Fibroblast of skin of abdomen (primary cell): ENCODE measurements at regions not wholly inside any gene's neighbourhood (a gene's known extent, or its start where the extent isn't known, plus 50 kb on each side); places are given as distances from the start of the nearest gene placed in this dataset.

Experiments used
- DNase-seq: peaks from one replicate; pipeline ENCODE4 v3.0.0-alpha.2; 2013

DNA sequence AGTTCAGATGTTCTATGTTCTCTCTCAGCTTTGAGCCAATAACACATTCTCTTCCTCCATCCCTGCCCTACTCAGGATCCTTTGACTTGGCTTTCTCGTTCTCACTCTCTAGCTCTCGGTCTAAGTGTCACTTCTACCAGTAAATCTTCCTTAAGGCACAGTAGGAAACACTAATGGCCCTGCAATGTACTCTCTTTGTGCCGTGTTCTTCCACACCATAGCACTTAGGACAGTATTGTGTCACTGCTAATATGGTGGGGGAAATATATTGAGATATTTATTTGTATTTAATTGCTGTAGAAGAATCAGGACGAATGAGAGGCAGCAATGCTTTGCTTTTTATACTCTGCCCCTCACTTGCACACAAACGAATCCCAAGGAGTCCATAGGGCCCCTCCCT is 493.1 kb downstream of the SHISA9 start:
- DNase-seq = no peak

DNA sequence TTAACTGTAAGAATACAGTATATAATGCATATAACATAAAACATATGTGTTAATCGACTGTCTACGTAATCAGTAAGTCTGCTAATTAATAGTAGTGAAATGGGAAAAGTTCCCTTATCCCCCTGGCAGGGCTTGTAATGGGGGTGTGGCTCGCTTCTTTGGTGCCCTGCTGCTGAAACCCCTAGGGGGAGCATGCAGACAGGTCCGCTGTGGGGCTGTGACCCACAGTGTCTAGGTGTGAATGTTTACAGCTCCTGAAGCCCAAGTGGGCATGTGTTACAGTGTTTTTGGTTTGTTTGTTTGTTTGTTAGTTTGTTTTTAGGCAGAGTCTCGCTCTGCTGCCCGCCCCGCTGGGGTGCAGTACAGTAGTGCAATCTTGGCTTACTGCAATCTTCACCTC is 495.7 kb downstream of the SHISA9 start:
- DNase-seq = no peak

DNA sequence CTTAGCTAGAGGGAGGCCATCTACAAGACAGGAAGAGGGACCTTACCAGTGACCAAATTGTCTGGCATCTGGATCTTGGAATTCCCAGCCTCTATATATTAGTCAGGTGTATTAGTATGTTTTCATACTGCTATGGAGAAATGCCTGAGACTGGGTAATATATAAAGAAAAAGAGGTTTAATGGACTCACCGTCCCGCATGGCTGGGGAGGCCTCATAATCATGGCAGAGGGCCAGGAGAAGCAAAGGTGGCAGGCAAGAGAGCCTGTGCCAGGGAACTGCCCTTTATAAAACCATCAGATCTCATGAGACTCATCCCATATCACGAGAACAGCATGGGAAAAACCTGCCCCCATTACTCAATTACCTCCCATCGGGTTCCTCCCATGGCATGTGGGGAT is 500.2 kb downstream of the SHISA9 start:
- no peak for DNase-seq

DNA sequence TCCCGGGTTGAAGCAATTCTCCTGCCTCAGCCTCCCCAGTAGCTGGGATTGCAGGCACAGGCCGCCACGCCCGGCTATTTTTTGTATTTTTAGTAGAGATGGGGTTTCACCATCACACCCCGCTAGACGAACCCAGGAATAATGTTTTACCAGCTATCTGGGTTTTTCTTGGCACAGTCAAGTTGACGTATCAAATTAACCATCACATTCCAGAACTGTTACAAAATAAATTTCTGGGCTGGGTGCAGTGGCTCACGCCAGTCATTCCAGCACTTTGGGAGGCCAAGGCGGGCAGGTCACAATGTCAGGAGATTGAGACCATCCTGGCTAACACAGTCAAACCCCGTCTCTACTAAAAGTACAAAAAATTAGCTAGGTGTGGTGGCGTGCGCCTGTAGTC is 501.2 kb downstream of the SHISA9 start:
- DNase-seq = no peak

DNA sequence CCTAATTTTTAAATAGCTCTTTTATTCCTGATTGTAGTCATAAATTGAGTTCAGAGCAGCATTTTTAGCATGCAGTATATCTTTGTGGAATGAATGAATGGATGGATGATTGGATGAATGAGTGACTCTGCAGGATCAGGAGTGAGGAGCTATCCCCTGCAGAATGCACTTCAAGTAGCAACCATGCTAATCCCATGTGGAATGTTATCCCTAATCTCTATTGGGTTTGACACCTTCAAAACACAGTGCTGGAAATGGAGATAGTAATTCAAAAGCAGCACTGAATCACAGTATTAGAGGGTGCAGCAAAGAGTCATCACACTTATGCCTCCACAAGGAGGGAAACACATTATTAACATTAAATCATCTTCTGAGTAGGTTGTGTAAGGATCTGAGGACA is 501.9 kb downstream of the SHISA9 start:
- no peak for DNase-seq

DNA sequence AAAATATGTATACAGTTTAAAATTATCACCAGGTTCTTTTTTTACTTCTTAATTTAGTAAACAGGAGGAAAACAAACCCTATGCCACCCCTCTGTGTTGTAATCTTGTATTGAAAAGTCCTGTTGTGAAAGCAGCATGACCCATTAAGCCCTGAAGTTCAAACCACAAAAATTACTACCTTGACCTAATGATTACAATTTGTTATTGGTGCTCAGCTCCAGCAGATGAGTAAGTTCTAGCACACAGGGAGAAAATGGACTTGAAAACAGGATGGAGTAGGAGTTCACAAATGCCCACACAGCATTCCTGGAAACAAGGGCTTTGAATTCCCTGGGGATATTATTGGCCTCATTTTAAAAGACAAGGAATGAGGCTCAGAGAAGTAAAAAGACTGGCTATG is 505.8 kb upstream of the ERCC4 start:
- no peak for DNase-seq

DNA sequence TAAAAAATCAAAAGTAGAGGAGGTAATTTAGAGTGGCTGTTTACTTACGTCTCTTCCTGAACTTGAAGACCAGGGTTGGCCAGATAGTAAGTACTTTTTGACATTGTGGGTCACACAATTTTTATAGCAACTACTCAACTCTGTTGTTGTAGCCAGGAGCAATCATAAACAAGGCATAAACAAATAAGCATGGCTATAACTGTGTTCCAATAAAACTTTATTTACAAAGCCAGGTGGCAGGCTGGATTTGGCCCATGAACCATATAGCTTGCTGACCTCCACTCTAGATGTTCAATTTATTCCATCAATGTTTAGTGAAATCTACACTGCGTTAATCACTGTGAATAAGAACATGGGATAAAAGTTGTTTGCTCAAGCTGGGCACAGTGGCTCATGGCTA is 500.4 kb upstream of the ERCC4 start:
- no peak for DNase-seq

DNA sequence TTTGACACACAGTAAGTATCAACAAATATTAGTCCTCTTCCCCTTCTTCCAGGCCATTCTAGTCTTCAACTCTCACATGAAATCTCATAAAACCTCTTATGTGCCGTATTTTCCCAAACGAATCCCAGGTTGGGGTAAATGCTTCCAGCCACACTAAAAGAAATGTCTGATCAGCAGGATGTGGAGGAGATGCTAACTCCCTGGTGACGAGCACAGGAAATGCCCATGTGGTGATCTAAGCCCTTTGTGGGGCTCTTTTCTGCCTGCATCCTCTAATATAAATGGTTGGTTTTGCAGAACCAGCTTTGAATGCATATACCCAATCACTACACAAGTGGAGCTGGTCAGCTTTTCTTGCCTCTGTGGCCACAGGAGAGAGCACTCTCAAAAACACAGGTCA is 498.2 kb upstream of the ERCC4 start:
- peak; percentile 70 for DNase-seq

DNA sequence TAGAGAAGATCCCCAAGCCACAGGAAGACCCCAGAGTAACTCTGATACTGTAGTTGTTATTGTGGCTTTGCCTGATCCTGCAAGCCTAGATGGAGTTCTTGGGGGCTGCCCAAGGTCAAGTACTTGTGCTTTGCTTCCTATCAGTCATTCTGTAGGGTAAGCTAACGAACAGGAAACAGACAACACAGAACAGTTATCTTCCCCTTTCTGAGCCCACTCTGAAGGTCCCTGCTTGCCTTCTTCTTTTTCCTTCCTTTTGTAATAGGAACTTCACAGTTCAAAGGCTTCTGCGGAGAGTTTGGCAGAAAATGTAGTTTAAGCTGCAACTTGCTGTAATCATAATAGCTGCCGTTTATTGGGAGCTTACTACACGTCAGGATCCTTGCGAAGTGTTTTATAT is 494.1 kb upstream of the ERCC4 start:
- DNase-seq = no peak

DNA sequence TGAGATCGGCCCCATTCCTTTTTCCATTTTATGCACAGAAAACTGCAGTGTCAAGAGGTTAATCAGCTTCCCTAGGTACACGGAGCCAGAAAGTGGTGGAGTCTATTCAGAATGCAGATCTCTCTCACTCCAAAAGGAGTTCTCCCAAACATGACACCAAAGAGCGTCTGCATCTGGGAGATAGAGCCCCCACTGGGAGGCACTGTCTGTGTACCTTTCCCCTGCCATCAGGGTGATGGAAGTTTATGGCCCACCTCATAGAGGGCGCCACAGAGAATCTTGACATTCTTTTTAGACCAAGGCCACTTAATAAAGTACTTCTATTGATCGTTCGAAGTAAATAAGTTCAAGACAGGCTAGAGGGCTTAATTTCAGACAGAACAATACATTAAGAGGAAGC is 493.7 kb upstream of the ERCC4 start:
- no peak for DNase-seq

DNA sequence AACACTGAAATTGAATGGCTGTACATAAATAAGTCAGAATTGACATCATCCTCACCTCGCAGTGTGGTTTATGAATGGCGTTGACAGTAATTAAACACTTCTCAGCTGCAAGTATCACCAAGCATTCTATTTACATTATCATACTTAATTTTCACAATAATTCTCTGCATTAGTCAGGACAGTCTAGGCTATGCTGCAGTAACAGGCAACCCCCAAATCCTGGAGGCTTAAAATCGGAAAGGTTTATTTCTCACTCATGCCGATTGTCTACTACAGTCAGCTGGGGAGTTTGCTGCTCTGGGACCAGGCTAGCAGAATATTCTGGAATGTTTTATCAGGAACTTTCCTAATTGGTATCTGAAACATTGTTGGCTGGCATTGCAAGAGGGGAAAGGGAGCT is 493.2 kb upstream of the ERCC4 start:
- DNase-seq = no peak

DNA sequence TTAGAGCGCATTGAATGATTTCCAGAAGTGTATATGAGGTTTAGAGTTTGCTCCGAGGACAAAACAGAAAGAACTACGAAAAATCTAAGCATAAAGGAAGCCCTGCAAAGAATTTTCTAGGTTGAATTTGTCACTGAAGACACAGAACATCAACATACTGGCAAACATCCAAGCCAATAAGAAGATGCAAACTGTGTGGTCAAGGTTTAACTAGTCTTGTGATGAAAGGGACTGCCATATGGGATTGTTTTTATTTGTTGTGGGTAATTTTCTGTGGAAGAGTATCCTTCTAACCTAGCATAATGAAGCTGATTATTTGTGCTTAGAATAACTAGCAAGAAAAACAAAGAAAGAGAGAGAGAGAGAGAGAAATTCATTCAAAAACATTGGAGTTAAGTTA is 492.0 kb upstream of the ERCC4 start:
- no peak for DNase-seq

DNA sequence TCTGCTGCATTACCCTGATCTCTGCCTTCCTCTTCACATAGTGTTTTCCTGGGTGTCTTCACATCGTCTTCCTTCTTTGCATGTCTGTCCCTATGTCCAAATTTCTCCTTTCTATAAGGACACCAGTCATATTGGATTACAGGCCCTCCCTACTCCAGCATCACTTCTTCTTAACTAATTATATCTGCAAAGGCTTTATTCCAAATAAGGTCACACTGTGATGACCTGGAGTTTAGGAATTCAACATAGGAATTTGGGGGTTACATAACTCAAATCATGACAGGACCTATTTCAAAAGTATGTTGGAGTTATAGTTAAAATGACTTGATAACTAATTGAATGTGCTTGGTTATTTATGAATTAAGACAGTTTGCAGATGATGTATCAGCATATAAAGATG is 490.5 kb upstream of the ERCC4 start:
- peak; percentile 70 for DNase-seq

DNA sequence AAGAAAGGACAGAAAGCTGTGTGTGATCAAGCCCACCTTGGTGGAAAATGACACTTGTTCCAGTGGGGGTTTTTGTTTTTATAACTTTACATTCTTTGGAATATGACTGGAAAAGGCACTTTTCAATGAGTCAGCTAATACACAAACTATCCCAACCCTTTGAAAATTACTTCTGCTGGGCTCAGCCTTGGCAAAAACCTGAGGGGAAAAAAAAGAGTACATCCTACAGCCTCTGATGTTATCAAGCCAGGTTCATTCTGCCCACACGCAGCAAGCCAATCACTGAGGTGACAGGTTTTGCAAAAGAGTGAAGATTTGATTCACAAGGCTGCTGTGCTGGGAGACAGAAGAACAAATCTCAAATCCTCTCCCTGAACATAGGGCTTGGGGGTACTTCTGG is 484.5 kb upstream of the ERCC4 start:
- DNase-seq = no peak

DNA sequence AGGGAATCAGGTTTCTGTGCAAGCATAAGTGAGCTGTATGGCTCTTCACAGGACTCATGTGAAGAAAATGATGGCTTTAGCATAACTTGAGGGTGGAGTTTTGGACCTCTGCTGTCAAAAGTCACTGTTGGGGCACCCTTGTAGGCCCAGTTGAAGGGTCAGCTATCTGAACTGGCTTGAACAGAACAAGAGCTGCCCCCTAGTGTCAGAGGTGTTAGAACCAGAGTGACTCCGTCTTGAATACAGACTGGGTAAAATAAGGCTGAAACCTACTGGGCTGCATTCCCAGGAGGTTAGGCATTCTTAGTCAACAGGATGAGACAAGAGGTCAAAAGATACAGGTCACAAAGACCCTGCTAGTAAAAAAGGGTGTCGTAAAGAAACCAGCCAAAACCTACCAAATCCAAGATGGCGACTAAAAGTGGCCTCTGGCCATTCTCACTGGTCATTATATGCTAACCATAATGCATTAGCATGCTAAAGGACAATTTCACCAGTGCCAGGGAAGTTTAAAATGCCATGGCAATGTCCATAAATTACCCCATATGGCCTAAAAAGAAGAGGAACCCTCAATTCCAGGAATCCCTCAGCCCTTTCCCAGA is 484.0 kb upstream of the ERCC4 start:
- DNase-seq = no peak

DNA sequence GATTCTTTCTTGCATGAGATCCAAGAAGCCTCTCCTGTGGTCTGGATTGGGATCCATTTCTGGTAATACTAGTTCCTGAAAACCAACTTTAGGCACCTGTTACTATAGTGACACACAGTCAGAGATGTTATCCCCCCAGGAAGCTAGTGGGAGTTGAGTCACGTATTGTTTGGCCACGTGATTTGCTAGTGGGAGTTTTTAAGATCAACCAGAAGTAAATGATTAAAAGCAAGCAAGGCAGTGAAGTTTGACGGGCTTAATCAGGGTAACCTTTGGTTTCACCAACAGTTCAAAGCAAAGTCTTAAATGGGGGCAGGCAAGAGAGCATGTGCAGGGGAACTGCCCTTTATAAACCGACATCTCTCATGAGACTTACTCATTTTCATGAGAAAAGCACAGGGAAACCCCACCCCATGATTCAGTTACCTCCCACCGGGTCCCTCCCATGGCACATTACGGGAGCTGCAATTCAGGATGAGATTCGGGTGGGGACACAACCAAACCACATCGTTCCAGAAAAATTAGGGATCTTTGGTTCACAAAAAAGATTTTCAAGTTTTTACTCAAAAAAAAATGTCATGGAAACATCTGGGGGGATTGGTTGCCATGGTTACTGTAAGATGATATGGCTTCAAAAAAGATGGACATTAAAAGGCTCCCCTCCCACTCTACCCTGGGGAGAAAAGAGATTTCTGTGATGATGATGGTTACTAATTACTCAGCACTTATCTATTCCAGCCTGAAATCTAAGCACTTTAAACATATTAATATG is 483.1 kb upstream of the ERCC4 start:
- DNase-seq = peak; percentile 32

DNA sequence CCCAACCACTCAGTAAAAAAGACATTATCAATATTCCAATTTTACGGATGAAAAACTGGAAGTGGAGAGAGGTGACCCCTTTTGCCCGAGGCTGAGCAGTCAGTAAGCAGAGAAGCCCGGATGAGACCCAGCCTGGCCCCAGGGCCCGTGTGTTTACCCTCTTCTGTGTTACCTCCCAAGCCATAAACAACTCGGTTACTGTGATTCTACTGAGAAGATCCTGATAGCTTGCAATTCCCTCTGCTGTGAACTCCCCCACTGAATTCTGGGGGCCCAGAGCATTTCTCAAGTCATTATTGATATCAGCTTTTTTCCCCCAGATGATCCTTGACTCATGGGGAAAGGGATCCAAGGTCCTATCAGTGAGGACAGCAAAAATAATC is 482.6 kb upstream of the ERCC4 start:
- DNase-seq = no peak

DNA sequence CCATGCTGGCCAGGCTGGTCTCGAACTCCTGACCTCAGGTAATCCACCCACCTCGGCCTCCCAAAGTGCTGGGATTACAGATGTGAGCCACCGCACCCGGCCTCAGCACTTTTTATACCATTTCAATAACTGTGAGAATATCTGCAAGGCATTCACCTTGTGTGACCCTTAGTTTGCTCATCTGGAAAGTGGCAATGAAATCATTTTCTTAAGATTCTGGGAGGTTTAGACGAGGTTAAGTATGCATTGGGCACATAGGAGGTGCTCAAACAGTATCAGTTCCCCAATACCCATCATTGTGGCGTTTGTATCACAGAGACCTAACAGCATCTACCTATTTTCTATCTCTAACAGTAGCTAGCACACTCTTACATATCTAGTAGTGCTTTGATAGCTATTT is 481.9 kb upstream of the ERCC4 start:
- no peak for DNase-seq

DNA sequence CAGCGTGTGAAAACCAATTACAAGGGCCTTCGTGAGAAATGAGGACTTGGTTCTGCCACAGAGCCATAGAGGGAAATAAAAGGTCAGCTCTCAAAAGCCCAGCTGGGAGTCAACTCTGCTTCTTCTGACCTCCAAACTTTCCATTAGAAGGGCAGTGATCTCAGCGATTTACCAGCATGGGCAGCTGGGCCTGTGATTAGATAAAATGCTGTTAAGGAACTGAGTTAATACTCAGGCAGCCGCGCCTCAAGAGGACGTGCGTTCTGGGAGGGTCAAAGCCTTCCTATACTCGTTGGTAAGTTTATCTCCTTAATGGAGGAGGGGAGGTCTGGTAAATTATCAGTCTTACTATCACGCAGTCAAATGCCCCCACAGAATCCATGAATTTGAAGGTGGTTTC is 480.2 kb upstream of the ERCC4 start:
- DNase-seq = no peak

DNA sequence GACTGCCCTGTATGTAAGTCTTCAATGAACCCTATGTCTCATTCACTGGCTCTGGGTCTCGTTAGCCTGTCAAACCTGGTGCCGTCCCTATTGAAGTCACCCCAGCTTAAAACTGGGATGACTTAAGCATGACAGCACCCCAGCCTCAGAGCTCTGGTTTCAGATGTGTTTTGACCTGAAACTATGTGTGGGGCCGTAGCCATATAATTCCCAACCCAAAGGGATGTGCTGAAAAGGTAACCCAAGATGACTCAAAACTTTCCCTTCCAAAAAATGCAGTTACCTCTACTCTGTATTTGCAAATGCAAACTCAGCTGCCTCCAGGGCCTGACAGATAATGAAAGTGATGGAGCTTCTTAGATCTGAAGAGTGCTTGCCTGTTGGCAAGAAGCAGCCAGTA is 478.3 kb upstream of the ERCC4 start:
- DNase-seq = no peak

DNA sequence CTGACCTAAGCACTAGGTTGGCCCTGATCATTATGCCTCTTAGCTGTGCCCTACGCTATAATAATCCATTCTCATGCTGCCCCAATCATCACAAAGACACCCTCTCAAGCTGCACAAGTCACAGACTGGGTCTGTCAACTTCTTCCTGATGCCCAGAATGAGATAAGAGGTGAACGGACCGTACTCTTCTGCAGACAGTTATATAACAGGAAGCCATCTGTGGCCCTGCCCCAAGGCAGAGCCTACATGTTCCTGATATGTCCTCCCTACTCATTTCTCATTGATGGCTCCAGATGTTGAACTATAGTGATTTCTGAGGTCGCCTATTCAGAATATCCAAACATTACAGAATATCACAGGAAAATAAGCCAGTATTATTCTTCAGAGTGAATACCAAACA is 471.6 kb upstream of the ERCC4 start:
- no peak for DNase-seq

DNA sequence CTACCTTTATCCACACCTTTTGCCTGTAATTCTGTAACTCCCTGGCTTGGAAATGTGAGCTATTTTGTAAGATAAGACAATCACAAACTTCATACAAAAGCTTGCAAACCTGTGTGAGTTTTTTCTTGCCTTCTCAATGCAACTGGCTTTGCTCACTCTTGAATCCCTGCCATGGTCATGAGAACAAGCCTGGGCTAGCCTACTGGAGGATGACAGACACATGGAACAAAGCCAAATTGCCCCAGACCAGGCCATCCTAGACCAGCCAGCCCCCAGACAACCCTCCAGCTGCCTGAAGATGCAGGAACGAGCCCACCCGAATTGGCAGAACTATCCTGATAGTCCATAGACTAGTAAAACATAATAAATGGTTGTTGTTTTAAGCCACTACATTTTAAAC is 466.6 kb upstream of the ERCC4 start:
- peak; percentile 47 for DNase-seq

DNA sequence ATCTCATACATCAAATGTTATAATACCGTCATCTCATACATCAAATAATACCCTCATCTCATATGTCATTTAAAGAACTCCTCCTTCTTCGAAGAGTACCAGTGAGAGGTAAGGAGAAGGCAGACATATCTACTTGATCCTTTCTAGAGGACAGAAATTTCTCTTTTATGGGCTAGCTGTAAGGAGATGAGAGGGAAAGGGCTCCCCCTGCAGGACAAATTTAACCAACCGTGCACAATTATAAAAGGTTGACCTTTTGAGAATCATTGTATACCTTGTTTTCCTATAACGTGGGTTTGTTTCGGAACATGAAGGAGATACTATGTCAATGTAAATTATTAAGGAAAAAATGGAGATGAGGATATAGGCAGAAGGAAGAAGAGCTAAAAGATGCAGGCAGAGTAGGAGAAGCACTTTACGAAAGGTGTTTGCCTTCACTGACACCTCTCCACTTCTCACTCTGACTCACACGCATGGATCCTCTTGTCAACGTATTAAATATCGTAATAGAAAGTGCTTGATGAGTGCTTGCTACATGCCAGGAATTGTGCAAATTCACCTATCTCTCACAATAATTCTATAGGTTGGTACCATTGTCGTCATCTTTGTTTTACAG is 465.9 kb upstream of the ERCC4 start:
- DNase-seq = peak; percentile 29

DNA sequence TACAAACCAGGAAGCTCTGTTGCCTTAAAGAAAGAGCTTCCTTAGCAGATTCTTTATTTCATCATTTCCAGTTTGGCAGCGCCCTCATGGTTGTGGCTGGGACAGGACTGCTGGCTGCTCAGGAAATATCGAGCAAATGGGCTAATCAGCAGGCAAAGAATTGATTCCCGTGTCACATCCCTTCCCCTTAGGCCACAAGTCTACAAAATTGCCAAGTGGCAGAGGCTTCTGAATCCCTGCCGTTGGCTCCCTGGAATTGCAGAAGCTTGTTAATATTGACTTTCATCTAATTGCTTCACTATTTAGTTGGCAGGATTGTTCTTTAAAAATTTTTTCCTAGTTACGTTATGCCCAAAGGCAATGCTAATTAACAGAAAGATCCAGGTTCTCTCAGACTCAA is 456.3 kb upstream of the ERCC4 start:
- no peak for DNase-seq

DNA sequence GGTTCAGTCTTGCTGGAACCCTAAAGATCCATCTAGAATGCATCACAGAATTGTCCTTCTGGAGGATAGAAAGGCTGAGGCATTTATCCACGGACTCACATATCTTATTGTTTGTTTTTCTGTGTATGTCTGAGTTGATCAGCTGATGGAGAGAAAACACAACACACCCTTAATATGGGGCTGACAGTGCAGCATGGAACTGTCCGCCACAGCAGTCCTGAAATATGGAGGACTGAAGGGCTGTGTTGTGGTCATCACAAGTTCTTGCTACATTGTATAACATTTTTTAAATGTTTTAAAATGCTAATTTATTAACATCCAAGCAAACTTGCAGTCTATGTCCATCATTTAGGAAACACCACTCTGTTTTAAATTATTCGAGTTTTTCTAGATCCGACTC is 448.9 kb upstream of the ERCC4 start:
- DNase-seq = no peak
